ENCODE measurements at regions not wholly inside any gene's neighbourhood (a gene's known extent, or its start where the extent isn't known, plus 50 kb on each side); places are given as distances from the start of the nearest gene placed in this dataset.

DNA sequence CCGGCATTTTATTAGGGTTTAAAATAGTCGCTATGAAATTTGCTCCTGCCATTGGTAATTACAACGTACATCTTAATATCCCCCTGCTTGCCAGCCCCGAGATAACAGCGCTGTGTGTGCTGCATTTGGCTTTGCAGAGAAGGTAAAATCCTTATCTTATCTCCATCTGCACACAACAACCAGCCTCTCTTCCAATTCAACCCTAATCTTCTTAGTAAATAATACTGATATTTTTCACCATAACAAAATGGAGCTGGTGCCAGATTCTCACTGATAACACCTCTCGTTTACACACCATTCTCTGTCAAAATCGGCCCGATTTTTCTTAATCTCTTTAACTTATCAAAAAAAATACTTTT, 61.4 kb upstream of the SIX3 start:
- no peak overlapping the region for H3K4me3 ChIP-seq (ENCODE audit: low read depth in 1 of 2, low read length in 2 of 2)
- H3K4me1 ChIP-seq (ENCODE audit: insufficient read depth, low read length): no peaks in the 10 kb centered on the region
- DNase-seq (no peak), ATAC-seq (ENCODE audit: insufficient read depth, low read depth) (no peak)
- H3K4me2 ChIP-seq (ENCODE audit: insufficient read depth, low read length): no peak overlapping the region
- no peak overlapping the region for H2AFZ ChIP-seq (ENCODE audit: low read depth, low read length)
- peaks cover 2% of the 10 kb centered on the region for H3K27me3 ChIP-seq (ENCODE audit: insufficient read depth, low read length, poor library complexity)
- H3K36me3 ChIP-seq (ENCODE audit: insufficient read depth, low read length): no peaks in the 10 kb centered on the region
- H3K27ac ChIP-seq (ENCODE audit: low read length): no peak overlapping the region
- H3K9me3 ChIP-seq (ENCODE audit: insufficient read depth, low read length, severe bottlenecking): peaks cover 15% of the 10 kb centered on the region
- TF ChIP-seq, protein P1, sequence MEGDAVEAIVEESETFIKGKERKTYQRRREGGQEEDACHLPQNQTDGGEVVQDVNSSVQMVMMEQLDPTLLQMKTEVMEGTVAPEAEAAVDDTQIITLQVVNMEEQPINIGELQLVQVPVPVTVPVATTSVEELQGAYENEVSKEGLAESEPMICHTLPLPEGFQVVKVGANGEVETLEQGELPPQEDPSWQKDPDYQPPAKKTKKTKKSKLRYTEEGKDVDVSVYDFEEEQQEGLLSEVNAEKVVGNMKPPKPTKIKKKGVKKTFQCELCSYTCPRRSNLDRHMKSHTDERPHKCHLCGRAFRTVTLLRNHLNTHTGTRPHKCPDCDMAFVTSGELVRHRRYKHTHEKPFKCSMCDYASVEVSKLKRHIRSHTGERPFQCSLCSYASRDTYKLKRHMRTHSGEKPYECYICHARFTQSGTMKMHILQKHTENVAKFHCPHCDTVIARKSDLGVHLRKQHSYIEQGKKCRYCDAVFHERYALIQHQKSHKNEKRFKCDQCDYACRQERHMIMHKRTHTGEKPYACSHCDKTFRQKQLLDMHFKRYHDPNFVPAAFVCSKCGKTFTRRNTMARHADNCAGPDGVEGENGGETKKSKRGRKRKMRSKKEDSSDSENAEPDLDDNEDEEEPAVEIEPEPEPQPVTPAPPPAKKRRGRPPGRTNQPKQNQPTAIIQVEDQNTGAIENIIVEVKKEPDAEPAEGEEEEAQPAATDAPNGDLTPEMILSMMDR (IDR thresholded peaks at IDR 0.05; ENCODE audit: borderline replicate concordance, extremely low read depth, low read length, poor library complexity, severe bottlenecking): no peak
- TF ChIP-seq EZH2 (IDR thresholded peaks at IDR 0.05; ENCODE audit: borderline replicate concordance, low read depth, low read length, severe bottlenecking): no peak
- no peaks in the 10 kb centered on the region for H3K79me2 ChIP-seq (ENCODE audit: insufficient read depth, low read length)
- no peak overlapping the region for H3K9ac ChIP-seq (ENCODE audit: low read depth, low read length)
- H4K20me1 ChIP-seq (ENCODE audit: insufficient read depth, low read length): no peaks in the 10 kb centered on the region

DNA sequence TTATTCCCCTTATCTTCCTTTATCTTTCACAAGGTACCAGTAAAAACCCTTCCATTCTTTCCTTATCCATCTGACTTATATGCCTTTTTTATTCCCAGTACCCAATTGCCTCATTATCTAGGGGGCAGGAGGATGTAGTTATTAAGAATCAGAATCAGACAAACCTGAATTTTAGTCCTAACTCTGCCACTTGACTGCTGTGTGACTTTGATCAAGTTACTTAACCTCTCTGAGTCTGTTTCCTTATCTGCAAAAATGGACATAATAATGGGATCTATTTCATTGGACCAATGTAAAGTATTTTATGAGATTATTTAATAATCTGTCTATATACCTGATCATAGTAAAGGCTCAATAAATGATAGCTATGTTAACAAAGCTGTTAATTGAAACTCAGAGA, 59.6 kb upstream of the SIX3 start:
- DNase-seq (no peak), ATAC-seq (ENCODE audit: insufficient read depth, low read depth) (no peak)
- Histone ChIP-seq H3K4me1 (ENCODE audit: insufficient read depth, low read length) (no peaks in the 10 kb centered on the region), H3K27ac (ENCODE audit: low read length) (no peak overlapping the region), H2AFZ (ENCODE audit: low read depth, low read length) (no peak overlapping the region), H4K20me1 (ENCODE audit: insufficient read depth, low read length) (no peaks in the 10 kb centered on the region), H3K27me3 (ENCODE audit: insufficient read depth, low read length, poor library complexity) (peaks cover 8% of the 10 kb centered on the region), H3K36me3 (ENCODE audit: insufficient read depth, low read length) (no peaks in the 10 kb centered on the region), H3K4me2 (ENCODE audit: insufficient read depth, low read length) (no peak overlapping the region), H3K4me3 (ENCODE audit: low read depth in 1 of 2, low read length in 2 of 2) (no peak overlapping the region), H3K9ac (ENCODE audit: low read depth, low read length) (no peak overlapping the region), H3K79me2 (ENCODE audit: insufficient read depth, low read length) (no peaks in the 10 kb centered on the region), H3K9me3 (ENCODE audit: insufficient read depth, low read length, severe bottlenecking) (no peaks in the 10 kb centered on the region)
- TF ChIP-seq EZH2 (IDR thresholded peaks at IDR 0.05; ENCODE audit: borderline replicate concordance, low read depth, low read length, severe bottlenecking): no peak
- TF ChIP-seq, protein P1 (IDR thresholded peaks at IDR 0.05; ENCODE audit: borderline replicate concordance, extremely low read depth, low read length, poor library complexity, severe bottlenecking): no peak

DNA sequence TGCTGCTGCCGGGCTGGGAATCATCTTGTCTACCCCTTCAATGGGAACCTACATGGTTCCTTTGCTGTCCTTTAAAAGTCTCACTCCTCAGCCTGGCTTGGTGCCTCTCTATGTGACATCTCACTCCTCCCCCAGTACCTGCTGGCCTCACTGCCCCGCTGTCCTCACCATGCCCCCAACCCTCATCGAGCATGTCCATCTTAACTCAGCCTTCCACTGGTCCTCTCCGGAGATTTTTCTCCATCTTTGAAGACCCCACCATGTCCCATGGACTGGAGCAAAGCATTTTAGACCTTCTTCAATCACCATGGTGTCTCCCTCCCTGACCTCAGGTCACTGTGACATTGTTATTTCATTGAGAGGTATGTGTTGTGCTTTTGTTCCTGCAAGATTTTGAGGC, 58.1 kb upstream of the SIX3 start:
- Histone ChIP-seq H3K27ac (ENCODE audit: low read length) (no peak overlapping the region), H3K4me2 (ENCODE audit: insufficient read depth, low read length) (no peak overlapping the region), H3K79me2 (ENCODE audit: insufficient read depth, low read length) (no peaks in the 10 kb centered on the region), H3K4me3 (ENCODE audit: low read depth in 1 of 2, low read length in 2 of 2) (no peak overlapping the region), H2AFZ (ENCODE audit: low read depth, low read length) (no peak overlapping the region), H3K9ac (ENCODE audit: low read depth, low read length) (no peak overlapping the region), H3K36me3 (ENCODE audit: insufficient read depth, low read length) (no peaks in the 10 kb centered on the region), H3K4me1 (ENCODE audit: insufficient read depth, low read length) (no peaks in the 10 kb centered on the region), H3K9me3 (ENCODE audit: insufficient read depth, low read length, severe bottlenecking) (no peaks in the 10 kb centered on the region), H3K27me3 (ENCODE audit: insufficient read depth, low read length, poor library complexity) (peaks cover 8% of the 10 kb centered on the region), H4K20me1 (ENCODE audit: insufficient read depth, low read length) (no peaks in the 10 kb centered on the region)
- DNase-seq (no peak), ATAC-seq (ENCODE audit: insufficient read depth, low read depth) (no peak)
- no peak for TF ChIP-seq EZH2 (IDR thresholded peaks at IDR 0.05; ENCODE audit: borderline replicate concordance, low read depth, low read length, severe bottlenecking)
- TF ChIP-seq, protein P1 (IDR thresholded peaks at IDR 0.05; ENCODE audit: borderline replicate concordance, extremely low read depth, low read length, poor library complexity, severe bottlenecking): no peak

DNA sequence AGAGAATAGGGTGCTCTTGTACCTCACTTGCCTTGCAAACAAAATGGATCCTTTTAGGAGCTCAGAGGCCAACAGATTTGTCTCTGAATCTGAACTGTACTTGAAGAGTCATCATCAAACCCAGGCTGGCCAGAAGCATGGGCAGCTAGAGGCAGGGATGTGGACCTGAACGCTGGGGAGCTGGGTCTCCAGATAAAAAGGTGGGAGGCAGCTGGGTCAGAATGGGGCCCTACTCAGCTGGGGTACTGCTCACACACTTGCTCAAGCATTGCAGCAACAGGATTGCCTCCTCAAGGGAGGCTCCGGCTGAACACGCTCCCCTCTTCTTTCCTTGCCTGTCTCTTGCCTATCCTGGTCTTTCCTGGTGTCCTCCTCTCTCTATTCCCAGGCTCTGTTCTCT, 57.3 kb upstream of the SIX3 start:
- Histone ChIP-seq H3K4me1 (ENCODE audit: insufficient read depth, low read length) (no peaks in the 10 kb centered on the region), H2AFZ (ENCODE audit: low read depth, low read length) (no peak overlapping the region), H3K4me2 (ENCODE audit: insufficient read depth, low read length) (no peak overlapping the region), H3K9ac (ENCODE audit: low read depth, low read length) (no peak overlapping the region), H3K79me2 (ENCODE audit: insufficient read depth, low read length) (no peaks in the 10 kb centered on the region), H3K27me3 (ENCODE audit: insufficient read depth, low read length, poor library complexity) (peaks cover 8% of the 10 kb centered on the region), H3K27ac (ENCODE audit: low read length) (no peak overlapping the region), H4K20me1 (ENCODE audit: insufficient read depth, low read length) (no peaks in the 10 kb centered on the region), H3K36me3 (ENCODE audit: insufficient read depth, low read length) (no peaks in the 10 kb centered on the region), H3K4me3 (ENCODE audit: low read depth in 1 of 2, low read length in 2 of 2) (no peak overlapping the region), H3K9me3 (ENCODE audit: insufficient read depth, low read length, severe bottlenecking) (no peaks in the 10 kb centered on the region)
- DNase-seq: no peak
- TF ChIP-seq EZH2 (IDR thresholded peaks at IDR 0.05; ENCODE audit: borderline replicate concordance, low read depth, low read length, severe bottlenecking): no peak
- TF ChIP-seq, protein P1 (IDR thresholded peaks at IDR 0.05; ENCODE audit: borderline replicate concordance, extremely low read depth, low read length, poor library complexity, severe bottlenecking): no peak
- ATAC-seq (ENCODE audit: insufficient read depth, low read depth): no peak
